ENCODE measurements at regions not wholly inside any gene's neighbourhood (a gene's known extent, or its start where the extent isn't known, plus 50 kb on each side); places are given as distances from the start of the nearest gene placed in this dataset.

DNA sequence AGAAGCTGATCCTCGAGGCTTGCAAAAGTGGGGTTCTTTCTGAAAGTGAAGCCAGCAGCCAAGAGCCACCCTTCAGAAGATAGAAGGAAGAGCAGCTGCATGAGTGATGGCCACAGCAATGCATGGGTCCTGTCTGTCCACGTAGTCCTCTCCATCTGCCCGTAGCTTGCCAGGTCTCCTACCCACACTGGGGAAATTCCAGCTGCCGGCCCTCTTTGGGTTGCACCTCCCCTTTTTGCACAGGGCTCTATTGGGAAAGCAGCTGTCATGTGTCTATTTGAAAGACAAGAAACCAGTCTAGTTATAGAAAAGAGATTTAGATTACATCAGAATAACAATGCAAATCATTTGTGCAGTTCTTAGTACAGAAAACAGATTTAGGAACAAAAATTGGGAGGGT, 204.4 kb downstream of the GIPC2 start:
- no peak for TF ChIP-seq PATZ1 (CRISPR knock-in tag; IDR thresholded peaks at IDR 0.05; ENCODE audit: borderline replicate concordance)
- no peak for TF ChIP-seq SNAI2 (CRISPR knock-in tag; IDR thresholded peaks at IDR 0.05)
- TF ChIP-seq, protein P1, sequence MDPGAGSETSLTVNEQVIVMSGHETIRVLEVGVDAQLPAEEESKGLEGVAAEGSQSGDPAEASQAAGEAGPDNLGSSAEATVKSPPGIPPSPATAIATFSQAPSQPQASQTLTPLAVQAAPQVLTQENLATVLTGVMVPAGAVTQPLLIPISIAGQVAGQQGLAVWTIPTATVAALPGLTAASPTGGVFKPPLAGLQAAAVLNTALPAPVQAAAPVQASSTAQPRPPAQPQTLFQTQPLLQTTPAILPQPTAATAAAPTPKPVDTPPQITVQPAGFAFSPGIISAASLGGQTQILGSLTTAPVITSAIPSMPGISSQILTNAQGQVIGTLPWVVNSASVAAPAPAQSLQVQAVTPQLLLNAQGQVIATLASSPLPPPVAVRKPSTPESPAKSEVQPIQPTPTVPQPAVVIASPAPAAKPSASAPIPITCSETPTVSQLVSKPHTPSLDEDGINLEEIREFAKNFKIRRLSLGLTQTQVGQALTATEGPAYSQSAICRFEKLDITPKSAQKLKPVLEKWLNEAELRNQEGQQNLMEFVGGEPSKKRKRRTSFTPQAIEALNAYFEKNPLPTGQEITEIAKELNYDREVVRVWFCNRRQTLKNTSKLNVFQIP (CRISPR knock-in tag; IDR thresholded peaks at IDR 0.05; ENCODE audit: borderline replicate concordance, low read depth), result no peak
- no peak for TF ChIP-seq BACH2 (CRISPR knock-in tag; IDR thresholded peaks at IDR 0.05; ENCODE audit: borderline replicate concordance)
- TF ChIP-seq CREB5 (CRISPR knock-in tag; IDR thresholded peaks at IDR 0.05; ENCODE audit: low read depth), result no peak
